SK-N-SH (cell line): ENCODE measurements at regions not wholly inside any gene's neighbourhood (a gene's known extent, or its start where the extent isn't known, plus 50 kb on each side); places are given as distances from the start of the nearest gene placed in this dataset.

Source experiments
- CTCF ChIA-PET: fragments of 300-600, 350-600 bp; formaldehyde crosslinking; extraction: SDS; loops from one replicate; lab custom pipeline; 2021; lab: Yijun Ruan, JAX
- POLR2A ChIA-PET: fragments of 350-600 bp; sonication (Branson Sonifier 250); formaldehyde crosslinking; extraction: SDS; loops from one replicate; lab custom pipeline; 2020; ENCODE audit warnings: antibody characterized with exemption, inconsistent platforms; lab: Yijun Ruan, JAX
- DNase-seq: peaks from one replicate; pipeline ENCODE4 v3.0.0; 2012
- H2AFZ ChIP-seq: fragments of 200-600 bp; sonication (generic); 2 replicates; pipeline ENCODE4 v1.8.1; 2016; ENCODE audit warnings: antibody characterized with exemption, mild to moderate bottlenecking, low read depth
- H3F3A ChIP-seq: fragments of 200-600 bp; sonication (generic); replicated peaks from 2 replicates; pipeline ENCODE3; 2016; ENCODE audit warnings: antibody characterized with exemption, mild to moderate bottlenecking; ENCODE audit not compliant: insufficient read depth
- H3K27ac ChIP-seq, 2 experiments: fragments of 200-500 bp in 1 of 2; fragments of 200-600 bp in 1 of 2; sonication (Bioruptor generic) in 1 of 2; sonication (generic), shearing (Covaris generic) in 1 of 2; 2 replicates each; pipeline versions ENCODE4 v1.5.1 to v1.6.1; 2014 to 2016; ENCODE audit warnings: low read depth in 2 of 2, inconsistent platforms in 1 of 2, low read length in 1 of 2, mild to moderate bottlenecking in 1 of 2, mixed read lengths in 1 of 2
- H3K27me3 ChIP-seq: fragments of 200-600 bp; sonication (generic), shearing (Covaris generic); 2 replicates; pipeline ENCODE4 v1.6.1; 2016; ENCODE audit warnings: mixed run types; ENCODE audit not compliant: insufficient read depth
- H3K36me3 ChIP-seq, 2 experiments: fragments of 200-500 bp in 1 of 2; fragments of 200-600 bp in 1 of 2; sonication (Bioruptor generic) in 1 of 2; sonication (generic) in 1 of 2; replicated peaks in 1 of 2; 2 replicates each; pipeline versions ENCODE3 to v1.5.1; 2014 to 2016; ENCODE audit warnings: low read length in 1 of 2, mild to moderate bottlenecking in 1 of 2; ENCODE audit not compliant: insufficient read depth in 2 of 2, control insufficient read depth in 1 of 2
- H3K4me1 ChIP-seq, 2 experiments: fragments of 200-500 bp in 1 of 2; fragments of 200-600 bp in 1 of 2; sonication (Bioruptor generic) in 1 of 2; sonication (generic), shearing (Covaris generic) in 1 of 2; 2 replicates each; pipeline versions ENCODE4 v1.5.1 to v1.6.1; 2014 to 2016; ENCODE audit warnings: low read depth in 1 of 2, low read length in 1 of 2, mixed run types in 1 of 2; ENCODE audit not compliant: insufficient read depth in 2 of 2, control insufficient read depth in 1 of 2
- H3K4me2 ChIP-seq: fragments of 200-600 bp; sonication (generic), shearing (Covaris generic); 2 replicates; pipeline ENCODE4 v1.6.1; 2017; ENCODE audit warnings: mixed run types
- H3K4me3 ChIP-seq, 2 experiments: fragments of 200-500 bp in 1 of 2; fragments of 200-600 bp in 1 of 2; sonication (Bioruptor generic) in 1 of 2; sonication (generic), shearing (Covaris generic) in 1 of 2; 2 replicates each; pipeline versions ENCODE4 v1.5.1 to v1.8.1; 2014 to 2016; ENCODE audit warnings: low read depth in 2 of 2, inconsistent platforms in 1 of 2, low read length in 1 of 2, mild to moderate bottlenecking in 1 of 2, mixed read lengths in 1 of 2, moderate library complexity in 1 of 2
- H3K79me2 ChIP-seq: fragments of 200-600 bp; sonication (generic); 2 replicates; pipeline ENCODE4 v1.8.1; 2017; ENCODE audit warnings: mild to moderate bottlenecking; ENCODE audit not compliant: insufficient read depth
- H3K9ac ChIP-seq: fragments of 200-600 bp; sonication (generic); 2 replicates; pipeline ENCODE4 v1.6.1; 2017; ENCODE audit warnings: mixed run types
- H3K9me2 ChIP-seq: fragments of 200-600 bp; sonication (generic); 2 replicates; pipeline ENCODE4 v1.6.1; 2017; ENCODE audit warnings: mixed run types
- H3K9me3 ChIP-seq: fragments of 200-600 bp; sonication (generic); 2 replicates; pipeline ENCODE4 v1.6.1; 2017; ENCODE audit warnings: mixed run types, mild to moderate bottlenecking, moderate library complexity
- H4K20me1 ChIP-seq: fragments of 200-600 bp; sonication (generic); 2 replicates; pipeline ENCODE4 v1.6.1; 2017; ENCODE audit warnings: mild to moderate bottlenecking, mixed run types; ENCODE audit not compliant: insufficient read depth
- CTCF ChIP-seq: fragments of 200-600 bp; sonication (generic); IDR thresholded peaks from 2 replicates; pipeline ENCODE4 v1.6.1; 2017; ENCODE audit warnings: antibody characterized with exemption, mild to moderate bottlenecking, moderate library complexity
- EP300 ChIP-seq, 2 experiments: IDR thresholded peaks; 2 replicates each; pipeline versions ENCODE4 v1.4.0 to v1.6.1; 2012; ENCODE audit warnings: borderline replicate concordance in 1 of 2, low read depth in 1 of 2, low read length in 1 of 2
- FOSL2 ChIP-seq: IDR thresholded peaks from 2 replicates; pipeline ENCODE4 v1.4.0; 2012; ENCODE audit warnings: low read depth, mild to moderate bottlenecking, moderate library complexity, borderline replicate concordance
- MAX ChIP-seq: IDR thresholded peaks from 2 replicates; pipeline ENCODE4 v1.4.0; 2012; ENCODE audit warnings: low read depth
- RXRA ChIP-seq: IDR thresholded peaks from 2 replicates; pipeline ENCODE4 v1.4.0; 2012; ENCODE audit warnings: low read depth, mild to moderate bottlenecking, borderline replicate concordance
- USF2 ChIP-seq: fragments of 150-350 bp; IDR thresholded peaks from 2 replicates; pipeline ENCODE4 v1.6.1; 2017; ENCODE audit warnings: antibody characterized with exemption, low read length, low read depth, borderline replicate concordance
- ZBTB33 ChIP-seq: IDR thresholded peaks from 2 replicates; pipeline ENCODE4 v1.4.0; 2012; ENCODE audit warnings: low read depth, borderline replicate concordance
- WGBS: methylation state at CpG from one replicate; pipeline ENCODE4 v1.1.6; 2017; ENCODE audit warnings: low lambda C conversion rate; 5-methylcytosine and 5-hydroxymethylcytosine counted together
- TF ChIP-seq, protein P1 (sequence below): IDR thresholded peaks from 2 replicates; pipeline ENCODE4 v1.4.0; 2012; ENCODE audit warnings: low read depth, borderline replicate concordance

DNA sequence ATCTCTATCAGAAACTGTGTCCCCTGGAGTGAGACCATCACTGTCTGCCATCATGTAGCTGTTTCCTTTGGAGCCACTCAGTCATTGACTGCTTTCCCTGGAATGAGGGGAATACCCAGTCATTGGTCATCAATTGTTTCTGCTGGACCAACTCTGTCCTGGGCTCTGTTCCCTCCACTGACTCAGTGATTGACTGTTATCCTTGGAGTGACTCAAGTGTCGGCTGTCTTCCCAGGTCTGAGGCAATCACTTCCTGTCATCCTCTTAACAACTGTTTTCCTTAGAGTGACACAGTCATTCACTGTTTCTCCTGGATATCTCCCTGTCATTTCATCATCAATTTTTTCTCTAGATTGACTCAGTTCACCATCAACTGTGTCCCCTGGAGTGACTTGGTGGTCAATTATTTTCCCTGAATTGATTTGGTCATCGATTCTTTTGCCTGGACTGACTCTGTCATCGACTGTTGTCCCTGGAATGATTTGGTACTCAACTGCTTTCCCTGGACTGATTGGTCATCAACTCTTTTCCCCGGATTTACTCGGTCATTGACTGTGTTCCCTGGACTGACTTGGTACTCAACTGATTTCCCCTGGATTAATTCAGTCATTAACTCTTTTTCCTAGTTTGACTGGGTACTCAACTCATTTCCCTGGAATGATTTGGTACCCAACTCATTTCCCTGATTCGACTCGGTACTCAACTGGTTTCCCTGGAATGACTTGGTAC, 327.9 kb upstream of the VCX start (continued):
- TF ChIP-seq, protein P1, sequence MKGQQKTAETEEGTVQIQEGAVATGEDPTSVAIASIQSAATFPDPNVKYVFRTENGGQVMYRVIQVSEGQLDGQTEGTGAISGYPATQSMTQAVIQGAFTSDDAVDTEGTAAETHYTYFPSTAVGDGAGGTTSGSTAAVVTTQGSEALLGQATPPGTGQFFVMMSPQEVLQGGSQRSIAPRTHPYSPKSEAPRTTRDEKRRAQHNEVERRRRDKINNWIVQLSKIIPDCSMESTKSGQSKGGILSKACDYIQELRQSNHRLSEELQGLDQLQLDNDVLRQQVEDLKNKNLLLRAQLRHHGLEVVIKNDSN, result no peak

- ChIA-PET CTCF (no interaction called here), POLR2A (no interaction called here)
- Histone ChIP-seq H3K27ac (no peak overlapping the region), H3K9me3 (no peaks in the 10 kb centered on the region), H3K9ac (no peak overlapping the region), H3K36me3 (no peaks in the 10 kb centered on the region), H3K4me1 (no peaks in the 10 kb centered on the region), H3K9me2 (no peaks in the 10 kb centered on the region), H3F3A (no peaks in the 10 kb centered on the region), H3K4me3 (no peak overlapping the region), H2AFZ (no peak overlapping the region), H3K4me2 (no peak overlapping the region), H3K27me3 (no peaks in the 10 kb centered on the region), H4K20me1 (no peaks in the 10 kb centered on the region), H3K79me2 (no peaks in the 10 kb centered on the region)
- DNase-seq, result no peak
- TF ChIP-seq EP300 (IDR thresholded peaks at IDR 0.05; ENCODE audit: borderline replicate concordance in 1 of 2, low read depth in 1 of 2, low read length in 1 of 2) (no peak), USF2 (no peak), RXRA (no peak), MAX (no peak), ZBTB33 (no peak), FOSL2 (no peak), CTCF (no peak)
- WGBS, result 20% methylated on average over 2 of the region's 2 CpGs
These were observed 330.1 kb upstream of the VCX start for GRCh38 chrX:7512845-7513244.
